ENCODE measurements at regions not wholly inside any gene's neighbourhood (a gene's known extent, or its start where the extent isn't known, plus 50 kb on each side); places are given as distances from the start of the nearest gene placed in this dataset.

- TF ChIP-seq MAX (IDR thresholded peaks at IDR 0.05): no peak
- TF ChIP-seq CREB1 (IDR thresholded peaks at IDR 0.05; ENCODE audit: low read depth): no peak
- TF ChIP-seq TAF1 (IDR thresholded peaks at IDR 0.05; ENCODE audit: low read depth): no peak
- TF ChIP-seq REST (IDR thresholded peaks at IDR 0.05; ENCODE audit: low read depth): no peak
- no peak for TF ChIP-seq CEBPB (IDR thresholded peaks at IDR 0.05)
- no peak for TF ChIP-seq EP300 (IDR thresholded peaks at IDR 0.05; ENCODE audit: borderline replicate concordance)
- TF ChIP-seq TCF12 (IDR thresholded peaks at IDR 0.05; ENCODE audit: low read depth): no peak
- TF ChIP-seq ZBTB7A (IDR thresholded peaks at IDR 0.05; ENCODE audit: low read depth): no peak
- no peak for TF ChIP-seq EGR1 (IDR thresholded peaks at IDR 0.05)
These were observed 355.8 kb downstream of the AJAP1 start for GRCh38 chr1:5010236-5010635.

GRCh38 chr1:5009376-5010065 lies 355.1 kb downstream of the AJAP1 start:
- no peak for TF ChIP-seq YY1 (IDR thresholded peaks at IDR 0.05; ENCODE audit: low read depth)

- TF ChIP-seq TCF12 (IDR thresholded peaks at IDR 0.05; ENCODE audit: low read depth) (no peak), FOXM1 (IDR thresholded peaks at IDR 0.05; ENCODE audit: borderline replicate concordance, low read depth) (no peak), CREB1 (IDR thresholded peaks at IDR 0.05; ENCODE audit: low read depth) (no peak), REST (IDR thresholded peaks at IDR 0.05; ENCODE audit: low read depth) (no peak), TEAD4 (IDR thresholded peaks at IDR 0.05) (no peak), YY1 (IDR thresholded peaks at IDR 0.05; ENCODE audit: low read depth) (no peak), MAX (IDR thresholded peaks at IDR 0.05) (no peak), TAF1 (IDR thresholded peaks at IDR 0.05; ENCODE audit: low read depth) (no peak), NFIC (IDR thresholded peaks at IDR 0.05) (no peak), EGR1 (IDR thresholded peaks at IDR 0.05) (no peak), ZBTB7A (IDR thresholded peaks at IDR 0.05; ENCODE audit: low read depth) (no peak), CEBPB (IDR thresholded peaks at IDR 0.05) (no peak), EP300 (IDR thresholded peaks at IDR 0.05; ENCODE audit: borderline replicate concordance) (no peak), RAD21 (IDR thresholded peaks at IDR 0.05; ENCODE audit: low read depth) (no peak), USF1 (IDR thresholded peaks at IDR 0.05) (no peak)
These were observed 350.8 kb downstream of the AJAP1 start for GRCh38 chr1:5005171-5005570.

GRCh38 chr1:5002676-5003075 lies 348.3 kb downstream of the AJAP1 start:
- no peak for TF ChIP-seq CREB1 (IDR thresholded peaks at IDR 0.05; ENCODE audit: low read depth)
- no peak for TF ChIP-seq EP300 (IDR thresholded peaks at IDR 0.05; ENCODE audit: borderline replicate concordance)
- no peak for TF ChIP-seq MAX (IDR thresholded peaks at IDR 0.05)
- TF ChIP-seq TCF12 (IDR thresholded peaks at IDR 0.05; ENCODE audit: low read depth): no peak
- no peak for TF ChIP-seq NFIC (IDR thresholded peaks at IDR 0.05)
- no peak for TF ChIP-seq ZBTB7A (IDR thresholded peaks at IDR 0.05; ENCODE audit: low read depth)
- TF ChIP-seq USF1 (IDR thresholded peaks at IDR 0.05): no peak
- TF ChIP-seq CEBPB (IDR thresholded peaks at IDR 0.05): no peak
- no peak for TF ChIP-seq REST (IDR thresholded peaks at IDR 0.05; ENCODE audit: low read depth)
- no peak for TF ChIP-seq TEAD4 (IDR thresholded peaks at IDR 0.05)
- TF ChIP-seq EGR1 (IDR thresholded peaks at IDR 0.05): no peak
- no peak for TF ChIP-seq RAD21 (IDR thresholded peaks at IDR 0.05; ENCODE audit: low read depth)
- no peak for TF ChIP-seq FOXM1 (IDR thresholded peaks at IDR 0.05; ENCODE audit: borderline replicate concordance, low read depth)
- no peak for TF ChIP-seq TAF1 (IDR thresholded peaks at IDR 0.05; ENCODE audit: low read depth)
- TF ChIP-seq YY1 (IDR thresholded peaks at IDR 0.05; ENCODE audit: low read depth): no peak

Data from Ishikawa (cell line).